ENCODE measurements at regions not wholly inside any gene's neighbourhood (a gene's known extent, or its start where the extent isn't known, plus 50 kb on each side); places are given as distances from the start of the nearest gene placed in this dataset.
"Not testable (repeated sequence)": the region's sequence is repeated elsewhere in the genome, so short reads cannot be mapped to it uniquely, and the experiment has no call there.

DNA sequence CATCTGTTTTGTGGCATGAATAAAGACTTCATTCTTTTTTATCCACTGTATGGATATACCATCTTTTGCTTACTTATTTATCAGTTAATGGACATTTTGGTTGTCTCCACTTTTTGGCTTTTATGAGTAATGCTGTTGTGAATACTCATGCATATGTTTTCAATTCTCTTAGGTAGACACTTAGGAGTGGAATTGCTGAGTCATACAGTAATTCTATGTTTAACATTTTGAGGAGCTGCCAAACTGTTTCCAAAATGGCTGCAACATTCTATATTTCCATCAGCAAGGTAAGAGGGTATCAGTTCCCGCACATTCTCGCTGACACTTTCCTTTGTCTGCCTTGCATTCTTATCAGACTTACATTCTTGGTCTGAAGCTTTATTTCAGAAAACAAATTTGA, 191.1 kb downstream of the WNT5A start:
- no peak for DNase-seq (ENCODE audit: low spot score)

GRCh38 chr3:55294557-55294956, 192.5 kb downstream of the WNT5A start:
- DNase-seq (ENCODE audit: low spot score): no peak

DNA sequence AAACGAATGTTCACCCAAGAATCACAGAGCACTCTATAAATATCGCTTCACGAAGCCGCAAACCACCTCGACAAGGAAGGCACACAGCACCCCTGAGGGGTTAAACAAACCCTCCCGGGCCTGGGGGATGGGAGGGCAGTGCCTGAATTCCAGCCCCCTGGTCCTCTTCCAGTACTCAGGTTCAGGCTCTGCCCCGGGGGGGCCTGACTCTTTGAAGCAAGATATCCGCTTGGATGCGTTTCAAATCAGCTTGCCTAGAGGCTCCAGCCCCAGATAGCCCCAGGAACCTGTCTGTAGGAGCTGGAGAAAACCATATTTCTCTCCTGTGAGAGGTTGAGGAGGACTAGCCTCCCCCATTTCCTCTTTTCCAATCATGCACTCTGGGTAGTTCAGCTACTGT, 194.7 kb downstream of the WNT5A start:
- DNase-seq (ENCODE audit: low spot score): no peak

DNA sequence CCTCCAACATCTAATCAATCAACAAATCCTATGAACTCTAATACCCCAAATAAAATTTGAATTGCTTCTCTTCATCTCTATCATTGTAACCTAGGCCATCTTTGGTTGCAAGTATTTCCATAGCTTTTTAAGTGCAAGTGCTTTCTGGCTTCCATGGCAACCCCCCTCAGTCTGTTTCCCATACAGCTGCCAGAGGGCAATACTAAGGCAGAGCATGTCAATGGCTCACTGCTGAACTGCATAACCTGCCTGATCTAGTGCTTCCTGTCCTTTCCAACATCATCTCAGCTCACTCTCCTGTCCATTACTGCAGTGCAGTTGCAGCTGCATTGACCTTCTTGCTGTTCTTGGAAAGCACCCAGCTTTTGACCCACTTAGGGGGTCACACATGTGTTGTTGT, 198.4 kb downstream of the WNT5A start:
- DNase-seq (ENCODE audit: low spot score): no peak

- DNase-seq (ENCODE audit: low spot score): no peak
Measured at GRCh38 chr3:55286693-55287092, 200.4 kb downstream of the WNT5A start.

DNA sequence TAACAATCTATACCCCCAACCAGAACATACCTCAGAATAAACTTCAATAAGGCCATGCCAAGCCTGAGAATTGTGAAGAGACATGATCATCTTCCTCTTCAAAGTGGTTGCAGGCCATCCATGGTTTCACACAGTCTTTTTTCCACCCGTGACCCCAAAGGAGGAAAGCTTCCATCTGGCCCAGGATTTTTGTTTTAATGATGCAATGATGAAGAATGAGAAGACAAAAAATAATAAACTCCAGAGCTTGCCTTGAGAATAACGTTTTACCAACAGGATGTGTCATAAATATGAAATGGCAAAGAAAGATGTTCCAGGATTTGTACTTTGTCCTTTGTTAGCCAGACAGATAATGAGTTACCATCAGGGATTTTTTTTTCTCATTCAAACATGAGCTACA, 201.9 kb downstream of the WNT5A start:
- no peak for DNase-seq (ENCODE audit: low spot score)

- no peak for DNase-seq (ENCODE audit: low spot score)
Measured at GRCh38 chr3:55283441-55283925, 203.6 kb downstream of the WNT5A start.

DNA sequence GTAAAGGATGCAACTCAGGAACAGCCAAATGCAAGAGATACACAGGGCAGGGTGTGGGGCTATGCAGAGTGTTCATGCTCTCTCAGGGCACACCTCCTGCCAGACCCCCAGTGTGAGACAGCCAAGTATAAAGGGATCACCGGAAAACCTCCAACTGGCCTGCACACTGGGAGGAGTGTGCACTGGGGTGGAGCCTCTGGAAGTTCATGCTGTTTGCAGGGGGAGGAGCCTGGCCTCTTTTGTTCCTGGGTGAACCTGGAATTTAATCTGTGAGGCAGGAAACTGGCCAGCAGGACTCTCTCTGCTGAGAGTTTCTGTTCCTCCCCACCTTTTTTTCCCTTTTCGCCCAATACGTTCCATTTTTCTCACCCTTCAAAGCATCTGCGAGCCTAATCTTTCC, 204.1 kb downstream of the WNT5A start:
- DNase-seq (ENCODE audit: low spot score): no peak

- DNase-seq (ENCODE audit: low spot score): no peak
Measured at GRCh38 chr3:55272031-55272645, 215.0 kb downstream of the WNT5A start.

GRCh38 chr3:55271549-55271948, 215.6 kb downstream of the WNT5A start:
- no peak for DNase-seq (ENCODE audit: low spot score)

DNA sequence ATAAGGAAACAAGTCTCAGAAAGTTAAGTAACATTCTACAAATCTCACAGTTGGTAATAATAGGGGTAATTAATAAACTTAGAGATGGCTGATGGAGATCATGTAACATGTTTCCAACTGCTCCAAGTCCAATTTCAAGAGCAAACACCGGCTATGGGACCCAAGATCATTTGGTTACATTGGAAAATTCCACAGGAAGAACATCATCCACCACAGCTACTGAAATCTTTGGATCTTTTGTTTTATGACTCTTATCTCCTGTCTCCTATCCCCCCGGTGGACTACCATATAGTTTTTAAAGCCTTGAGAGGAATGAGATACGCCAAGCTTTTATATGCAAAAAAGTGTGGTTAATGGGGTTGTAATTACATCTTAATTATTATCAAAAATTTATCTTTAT, 216.1 kb downstream of the WNT5A start:
- no peak for DNase-seq (ENCODE audit: low spot score)

DNA sequence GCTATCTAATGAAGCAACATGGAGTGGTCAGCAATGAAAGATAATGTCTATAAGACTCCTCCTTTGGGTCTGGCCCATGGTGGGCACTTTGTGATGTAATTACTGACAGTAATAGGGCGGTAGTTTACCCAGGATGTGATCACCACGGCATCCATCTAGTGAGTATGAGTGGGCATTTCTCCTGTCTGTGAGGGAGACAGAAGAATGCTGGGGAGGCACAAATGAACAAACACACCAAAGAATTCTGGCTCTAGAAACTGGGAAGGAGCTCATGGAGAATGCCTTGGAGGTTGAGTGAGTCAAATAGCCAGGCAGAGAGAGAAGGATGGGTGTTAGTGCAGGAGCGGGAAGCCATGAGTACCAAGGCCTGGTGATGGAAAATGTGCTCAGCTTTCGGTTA, 217.5 kb downstream of the WNT5A start:
- DNase-seq (ENCODE audit: low spot score): no peak

GRCh38 chr3:55269096-55269495, 218.0 kb downstream of the WNT5A start:
- no peak for DNase-seq (ENCODE audit: low spot score)

- DNase-seq (ENCODE audit: low spot score): no peak
Measured at GRCh38 chr3:55267206-55267930, 219.7 kb downstream of the WNT5A start.

GRCh38 chr3:55264919-55265318, 222.2 kb downstream of the WNT5A start:
- DNase-seq (ENCODE audit: low spot score): no peak

GRCh38 chr3:55252921-55253320, 234.2 kb downstream of the WNT5A start:
- DNase-seq (ENCODE audit: low spot score): no peak

DNA sequence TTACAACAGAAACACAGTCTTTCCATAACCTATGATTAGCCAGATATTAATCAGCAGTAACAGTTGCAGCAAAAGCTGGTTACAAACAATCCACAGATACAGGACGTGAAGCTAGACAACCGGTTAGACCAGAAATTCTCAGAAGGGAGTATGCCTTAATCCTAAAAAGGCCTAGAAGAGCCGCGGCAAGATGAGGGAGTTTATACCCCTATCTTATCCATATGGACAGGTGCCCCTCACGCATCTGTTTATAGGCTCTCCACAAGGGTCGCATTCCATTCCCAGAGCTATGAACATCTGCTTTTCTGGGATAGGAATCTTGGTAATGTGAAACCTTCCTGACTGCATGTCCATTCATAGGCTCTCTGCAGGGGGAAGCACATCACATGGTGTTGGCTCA, 237.9 kb downstream of the WNT5A start:
- DNase-seq (ENCODE audit: low spot score): not testable (repeated sequence)

DNA sequence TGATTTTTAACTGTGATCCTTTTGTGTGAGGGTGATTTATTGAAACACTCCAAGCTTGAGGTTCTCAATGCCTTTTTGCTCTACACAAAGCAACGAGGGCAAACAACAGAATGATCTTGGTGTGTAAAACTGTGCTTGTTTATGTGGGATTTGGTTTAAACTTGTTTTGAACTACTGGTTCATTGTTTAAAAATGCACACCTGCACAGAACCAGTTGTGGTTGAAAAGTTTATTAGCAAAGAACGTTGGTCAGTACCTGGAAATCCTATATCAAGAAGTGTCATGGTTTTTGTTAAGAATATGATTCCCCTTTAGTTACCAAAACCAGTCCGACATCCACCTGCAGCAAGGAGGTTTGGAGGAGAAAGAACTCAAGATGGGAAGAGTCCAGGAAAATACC, 239.4 kb downstream of the WNT5A start:
- no peak for DNase-seq (ENCODE audit: low spot score)

- DNase-seq (ENCODE audit: low spot score): no peak
Measured at GRCh38 chr3:55246033-55246432, 241.1 kb downstream of the WNT5A start.

DNA sequence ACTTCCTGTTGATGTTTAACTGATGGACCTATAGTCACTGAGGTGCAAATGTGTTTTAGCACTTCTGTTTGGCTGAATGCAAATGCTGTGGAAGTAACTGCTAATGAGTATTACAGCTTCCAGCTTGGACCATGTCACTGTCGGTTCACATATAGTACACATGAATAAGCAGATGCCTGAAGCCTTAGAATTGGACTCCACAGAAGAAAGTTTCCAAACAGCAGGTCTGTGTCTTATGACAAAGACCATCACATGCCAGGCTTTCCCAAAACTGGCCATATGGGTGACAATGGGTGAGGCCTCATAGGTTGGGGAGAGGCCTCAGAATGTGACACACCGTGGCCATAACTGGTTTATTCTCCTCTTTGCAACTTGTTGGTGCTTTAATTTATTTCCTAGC, 241.8 kb downstream of the WNT5A start:
- no peak for DNase-seq (ENCODE audit: low spot score)

- DNase-seq (ENCODE audit: low spot score): no peak
Measured at GRCh38 chr3:55244247-55244646, 242.9 kb downstream of the WNT5A start.

DNA sequence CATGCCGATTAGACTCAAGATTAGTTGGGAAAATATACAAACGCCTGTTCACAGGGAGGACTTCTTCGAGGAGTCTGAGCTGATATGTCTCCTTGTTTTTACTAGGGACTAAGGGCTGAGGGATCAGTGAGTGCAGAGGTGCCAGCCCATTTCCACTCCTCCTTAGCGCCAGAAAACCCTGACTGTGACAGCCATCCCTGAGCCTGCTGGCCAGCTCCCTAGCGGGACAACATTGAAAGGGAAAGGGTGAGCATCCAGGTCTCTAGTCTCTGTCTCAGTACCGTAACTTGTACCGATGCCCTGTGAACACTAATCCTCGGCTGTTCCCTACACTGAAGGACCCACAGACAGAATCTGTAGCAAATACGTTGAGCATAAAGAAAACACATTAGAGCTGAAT, 243.4 kb downstream of the WNT5A start:
- no peak for DNase-seq (ENCODE audit: low spot score)

- DNase-seq (ENCODE audit: low spot score): no peak
Measured at GRCh38 chr3:55242921-55243320, 244.2 kb downstream of the WNT5A start.

GRCh38 chr3:55241098-55241497, 246.0 kb downstream of the WNT5A start:
- no peak for DNase-seq (ENCODE audit: low spot score)

Data from putamen (tissue), 1 donor.